Activated naive CD4-positive, alpha-beta T cell treated with anti-CD3 and anti-CD28 coated beads, Interleukin-2, amount 50 U/mL, for 24 hours (primary cell): ENCODE measurements at regions not wholly inside any gene's neighbourhood (a gene's known extent, or its start where the extent isn't known, plus 50 kb on each side); places are given as distances from the start of the nearest gene placed in this dataset.

Experiments
- H3K27ac Mint-ChIP-seq: one replicate; pipeline ENCODE4 v1.8.0; 2021; ENCODE audit warnings: mild to moderate bottlenecking, mixed read lengths
- H3K27me3 Mint-ChIP-seq: one replicate; pipeline ENCODE4 v1.8.0; 2021; ENCODE audit warnings: mixed read lengths
- H3K36me3 Mint-ChIP-seq: one replicate; pipeline ENCODE4 v1.8.0; 2021; ENCODE audit warnings: mixed read lengths
- H3K4me1 Mint-ChIP-seq: one replicate; pipeline ENCODE4 v1.8.0; 2021; ENCODE audit warnings: mixed read lengths
- H3K4me3 Mint-ChIP-seq: one replicate; pipeline ENCODE4 v1.8.0; 2021; ENCODE audit warnings: mild to moderate bottlenecking, mixed read lengths
- H3K9me3 Mint-ChIP-seq: one replicate; pipeline ENCODE4 v1.8.0; 2021; ENCODE audit warnings: mixed read lengths

DNA sequence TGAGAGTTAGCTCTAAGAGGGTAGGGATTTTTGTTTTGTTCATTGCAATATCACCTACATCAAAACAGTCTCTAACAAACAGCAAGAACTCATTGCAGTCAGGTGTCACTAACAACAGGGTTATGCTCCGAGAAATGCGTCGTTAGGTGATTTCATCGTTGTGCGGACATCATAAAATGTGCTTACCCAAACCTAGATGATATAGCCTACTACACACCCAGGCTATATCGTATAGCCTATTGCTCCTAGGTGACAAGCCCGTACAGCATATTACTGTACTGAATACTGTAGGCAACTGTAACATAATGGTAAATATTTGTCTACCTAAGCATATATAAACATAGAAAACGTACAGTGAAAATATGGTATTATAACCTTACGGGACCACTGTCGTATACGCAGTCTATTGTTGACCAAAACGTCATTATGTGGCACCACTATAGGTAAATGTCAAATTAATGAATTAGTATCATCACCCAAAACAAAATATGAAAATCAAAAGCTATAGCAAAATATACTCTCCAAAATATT is 49.9 kb upstream of the TAB2 start:
- Mint-ChIP-seq H3K4me1 (peaks cover 57% of the 10 kb centered on the region), H3K4me3 (no peak overlapping the region), H3K27ac (no peak overlapping the region), H3K9me3 (peaks cover 4% of the 10 kb centered on the region), H3K36me3 (no peaks in the 10 kb centered on the region), H3K27me3 (no peaks in the 10 kb centered on the region)
